GM18867 (cell line): ENCODE measurements at regions not wholly inside any gene's neighbourhood (a gene's known extent, or its start where the extent isn't known, plus 50 kb on each side); places are given as distances from the start of the nearest gene placed in this dataset.

Experiments
- ATAC-seq: cut with Tn5 transposase; IDR thresholded peaks from one replicate; pipeline ENCODE4 v1.9.1; 2021; ENCODE audit warnings: mild to moderate bottlenecking, moderate library complexity; ENCODE audit not compliant: unreplicated experiment

GRCh38 chr7:156163747-156164146 is 351.5 kb upstream of the SHH start:
- no peak for ATAC-seq

DNA sequence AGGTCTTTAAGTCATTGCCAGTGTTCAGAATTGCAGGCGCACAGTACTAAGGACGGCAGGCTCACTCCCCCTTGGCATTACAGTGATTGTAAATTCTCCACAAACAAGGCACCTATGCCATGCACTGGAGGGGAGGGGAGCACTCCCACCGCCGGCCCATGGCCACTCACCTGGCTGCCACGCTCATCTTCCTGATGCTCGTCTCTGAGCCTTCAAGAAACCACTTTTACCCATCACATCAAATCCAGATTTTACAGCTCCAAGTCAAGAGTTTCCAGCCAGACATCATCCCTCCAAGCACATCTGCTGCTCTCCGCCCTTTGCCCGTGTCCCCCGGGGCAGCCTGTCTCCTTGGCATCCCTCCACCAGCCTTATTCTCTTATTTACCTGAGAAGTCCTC is 350.2 kb upstream of the SHH start:
- ATAC-seq: no peak

GRCh38 chr7:156160811-156161210 is 348.5 kb upstream of the SHH start:
- ATAC-seq: no peak

GRCh38 chr7:156158693-156159092 is 346.4 kb upstream of the SHH start:
- no peak for ATAC-seq

GRCh38 chr7:156158213-156158612 is 345.9 kb upstream of the SHH start:
- ATAC-seq: no peak

DNA sequence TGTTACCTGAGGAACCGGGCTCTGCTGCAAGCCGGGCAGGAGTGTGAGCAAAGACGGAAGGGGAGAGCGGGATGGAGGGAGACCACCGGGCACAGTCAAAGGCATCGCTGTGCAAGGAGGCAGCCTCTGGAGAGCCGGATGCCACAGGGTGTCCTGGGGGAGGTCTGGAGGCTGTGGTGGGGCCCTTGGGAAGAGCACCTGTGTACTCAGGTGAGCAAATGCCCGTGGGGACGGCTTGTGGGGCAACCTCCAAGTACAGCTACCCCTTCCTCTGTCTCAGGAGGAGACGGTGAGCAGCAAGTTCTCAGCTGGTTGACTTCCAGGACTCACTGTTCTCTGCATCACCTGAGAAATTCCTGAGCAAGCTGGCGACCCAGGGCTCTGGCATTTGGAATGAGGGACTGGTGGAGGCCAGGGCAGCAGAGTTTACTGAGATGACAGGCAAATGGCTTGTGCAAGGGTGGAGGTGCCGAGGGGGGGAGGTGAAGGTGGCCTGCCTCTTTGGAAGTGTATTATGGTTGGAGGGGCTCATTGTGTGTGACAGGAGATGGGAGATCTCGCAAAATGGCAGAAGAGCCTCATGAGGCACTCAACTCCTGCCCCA is 345.2 kb upstream of the SHH start:
- no peak for ATAC-seq

- ATAC-seq: no peak
These were observed 344.6 kb upstream of the SHH start for GRCh38 chr7:156156734-156157408.

- ATAC-seq: no peak
These were observed 343.9 kb upstream of the SHH start for GRCh38 chr7:156155988-156156733.

DNA sequence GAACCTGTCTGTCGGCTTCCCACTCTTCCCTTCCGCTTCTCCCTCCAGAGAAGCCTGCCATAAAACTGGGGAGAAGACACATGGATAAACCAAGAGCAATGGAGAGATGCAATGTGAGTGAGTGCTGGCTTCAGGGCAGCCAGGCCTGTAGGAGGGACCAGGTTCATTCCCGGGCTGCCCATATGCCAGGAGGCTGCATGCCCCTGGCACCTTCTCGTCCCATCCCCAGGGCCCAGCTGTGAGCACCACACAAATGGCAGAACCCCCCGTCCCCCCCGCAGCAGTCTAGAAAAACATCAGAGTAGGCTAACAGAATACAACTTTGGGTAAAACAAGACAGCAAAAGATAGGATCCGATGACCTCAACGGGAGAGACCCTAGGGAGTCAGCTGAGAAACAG is 341.3 kb upstream of the SHH start:
- no peak for ATAC-seq

GRCh38 chr7:156152390-156152789 is 340.1 kb upstream of the SHH start:
- no peak for ATAC-seq

DNA sequence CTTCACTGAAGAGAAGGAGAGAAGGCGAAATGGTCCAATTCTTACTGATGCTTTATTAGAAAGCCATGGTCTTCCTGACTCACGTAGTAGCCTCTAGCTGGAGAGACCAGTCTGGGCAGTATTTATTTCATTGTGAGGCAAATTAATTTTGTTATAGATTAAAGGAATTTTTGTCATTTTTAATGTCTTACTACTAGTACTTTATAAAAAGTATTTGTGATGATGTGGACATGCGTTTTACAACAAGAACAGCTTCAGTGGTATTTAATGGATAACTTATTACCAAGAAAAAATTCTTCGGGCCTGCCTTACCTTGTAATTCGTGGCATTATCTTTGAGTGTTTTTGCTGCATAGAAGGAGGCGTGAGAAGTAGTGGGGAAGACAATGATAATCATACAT is 339.4 kb upstream of the SHH start:
- no peak for ATAC-seq

- no peak for ATAC-seq
These were observed 338.8 kb upstream of the SHH start for GRCh38 chr7:156151078-156151477.

DNA sequence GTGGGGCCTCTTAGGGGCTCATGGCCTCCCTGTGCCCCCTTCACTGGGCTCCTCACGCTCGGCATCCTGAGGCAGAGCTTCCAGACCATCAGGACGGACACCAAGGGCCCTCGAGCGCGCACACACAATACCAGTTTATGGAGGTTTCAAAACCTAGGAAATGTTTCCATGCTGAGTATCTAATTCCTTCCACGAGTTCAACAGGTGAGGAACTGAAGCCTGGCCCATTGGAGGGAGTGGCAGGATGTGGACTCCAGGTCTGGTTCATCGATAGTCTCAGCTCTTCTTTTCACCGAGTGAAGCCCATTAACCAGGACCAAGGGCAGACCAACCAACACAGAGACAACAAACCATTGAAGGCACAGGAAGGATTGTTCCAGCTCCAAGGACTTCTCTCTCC is 336.7 kb upstream of the SHH start:
- ATAC-seq: no peak

GRCh38 chr7:156148547-156148946 is 336.3 kb upstream of the SHH start:
- ATAC-seq: no peak

- no peak for ATAC-seq
These were observed 335.7 kb upstream of the SHH start for GRCh38 chr7:156147756-156148504.

DNA sequence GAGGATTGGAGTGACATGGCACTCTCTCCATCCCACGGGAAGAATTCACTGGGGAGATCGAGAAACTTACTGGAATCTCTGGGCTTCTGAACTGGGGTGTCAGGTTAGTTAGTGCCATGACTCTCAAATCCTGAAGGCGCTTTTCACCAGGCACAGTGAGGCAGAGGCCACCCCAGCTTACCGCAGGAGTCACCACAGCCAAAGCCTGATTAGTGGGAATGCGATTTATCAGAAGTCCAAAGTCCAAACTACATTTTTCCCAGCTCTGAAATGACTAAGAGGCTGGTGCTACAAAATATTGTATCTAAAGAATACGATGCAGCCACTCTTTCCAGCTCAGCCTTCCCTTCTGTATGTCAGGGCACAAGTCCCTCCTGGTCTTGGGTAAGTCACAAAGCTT is 334.8 kb upstream of the SHH start:
- no peak for ATAC-seq

- no peak for ATAC-seq
These were observed 333.7 kb upstream of the SHH start for GRCh38 chr7:156145996-156146395.

DNA sequence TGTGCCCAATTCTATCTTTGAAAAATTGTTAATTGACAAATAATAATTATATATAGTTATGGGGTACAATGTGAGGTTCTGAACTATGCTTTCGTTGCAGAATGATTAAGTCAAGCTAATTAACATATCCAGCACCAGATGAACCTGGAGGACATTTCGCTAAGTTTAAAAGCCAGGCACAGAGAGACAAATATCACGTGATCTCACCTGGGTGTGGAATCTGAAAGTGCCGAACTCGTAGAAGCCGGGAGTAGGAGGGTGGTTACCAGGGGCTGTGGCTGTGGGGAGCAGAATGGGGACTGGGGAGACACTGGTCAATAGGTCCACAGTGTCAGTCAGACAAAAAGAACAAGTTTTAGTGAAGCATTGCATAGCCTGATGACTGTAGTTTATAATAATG is 332.9 kb upstream of the SHH start:
- ATAC-seq: no peak

GRCh38 chr7:156143683-156144082 is 331.4 kb upstream of the SHH start:
- no peak for ATAC-seq

DNA sequence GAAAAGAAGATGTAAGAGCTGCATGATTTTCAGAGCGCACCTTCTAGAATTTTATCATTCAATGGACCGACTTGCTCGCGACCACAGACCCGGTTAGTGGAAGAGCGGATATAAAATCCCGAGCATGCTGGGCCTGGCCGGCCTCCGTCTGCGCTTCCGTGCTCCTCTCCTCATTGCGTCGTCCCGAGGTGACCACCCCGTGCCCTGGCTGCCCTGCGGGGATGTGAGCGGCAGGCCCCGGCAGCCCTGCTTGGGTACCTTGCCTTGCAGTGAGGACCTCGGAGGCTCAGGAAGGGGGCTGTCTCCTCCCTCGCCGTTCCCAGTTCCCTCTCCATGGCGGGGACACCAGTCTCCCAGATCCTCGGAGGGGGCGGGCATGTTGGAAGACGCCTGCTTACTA is 330.9 kb upstream of the SHH start:
- no peak for ATAC-seq

GRCh38 chr7:156141941-156142340 is 329.7 kb upstream of the SHH start:
- ATAC-seq: no peak

DNA sequence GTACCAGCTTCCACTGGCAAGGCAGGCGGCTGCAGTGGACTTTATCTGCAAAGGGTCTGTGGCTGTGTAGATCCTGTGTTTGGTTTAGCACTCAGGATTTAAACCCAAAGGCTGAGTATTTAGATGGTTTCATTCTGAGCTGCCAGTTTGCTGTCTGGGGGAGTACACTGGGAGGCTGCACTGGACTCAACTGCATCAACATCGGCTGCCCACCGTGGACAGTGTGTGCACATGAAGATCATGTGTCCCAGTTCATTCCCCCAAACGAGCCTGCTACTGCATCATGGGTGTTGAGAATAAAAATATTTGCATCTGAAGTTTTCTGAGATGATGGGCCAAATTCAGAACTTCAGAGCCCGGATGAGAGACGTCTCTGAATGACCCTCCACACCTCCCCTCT is 328.6 kb upstream of the SHH start:
- ATAC-seq: no peak
